GM21526 (cell line): ENCODE measurements at regions not wholly inside any gene's neighbourhood (a gene's known extent, or its start where the extent isn't known, plus 50 kb on each side); places are given as distances from the start of the nearest gene placed in this dataset.

Source experiments
- ATAC-seq: cut with Tn5 transposase; IDR thresholded peaks from one replicate; pipeline ENCODE4 v1.9.1; 2021; ENCODE audit warnings: moderate library complexity; ENCODE audit not compliant: unreplicated experiment, low FRiP score

- ATAC-seq = no peak
These were observed 463.0 kb downstream of the DHX35 start for GRCh38 chr20:39424962-39425678.

GRCh38 chr20:39421571-39422105, 459.5 kb downstream of the DHX35 start:
- no peak for ATAC-seq

- ATAC-seq = no peak
These were observed 449.9 kb downstream of the DHX35 start for GRCh38 chr20:39412091-39412490.

- ATAC-seq = no peak
These were observed 437.3 kb downstream of the DHX35 start for GRCh38 chr20:39399463-39399862.

- ATAC-seq = no peak
These were observed 436.5 kb downstream of the DHX35 start for GRCh38 chr20:39398656-39399055.

GRCh38 chr20:39397646-39398045, 435.5 kb downstream of the DHX35 start:
- no peak for ATAC-seq

GRCh38 chr20:39395478-39396291, 433.5 kb downstream of the DHX35 start:
- no peak for ATAC-seq

- ATAC-seq = no peak
These were observed 432.3 kb downstream of the DHX35 start for GRCh38 chr20:39394461-39394860.

- no peak for ATAC-seq
These were observed 428.0 kb downstream of the DHX35 start for GRCh38 chr20:39390186-39390585.

- ATAC-seq = no peak
These were observed 419.5 kb downstream of the DHX35 start for GRCh38 chr20:39381595-39381994.

GRCh38 chr20:39378776-39379175, 416.6 kb downstream of the DHX35 start:
- no peak for ATAC-seq

- no peak for ATAC-seq
These were observed 414.6 kb downstream of the DHX35 start for GRCh38 chr20:39376788-39377187.

- ATAC-seq = no peak
These were observed 402.2 kb downstream of the DHX35 start for GRCh38 chr20:39364320-39364719.

GRCh38 chr20:39359981-39360620, 398.0 kb downstream of the DHX35 start:
- no peak for ATAC-seq

- ATAC-seq = peak; percentile 61
These were observed 395.9 kb downstream of the DHX35 start for GRCh38 chr20:39358052-39358451.

GRCh38 chr20:39356908-39357307, 394.8 kb downstream of the DHX35 start:
- no peak for ATAC-seq

GRCh38 chr20:39349240-39349639, 387.1 kb downstream of the DHX35 start:
- no peak for ATAC-seq

GRCh38 chr20:39347626-39348025, 385.5 kb downstream of the DHX35 start:
- no peak for ATAC-seq

- ATAC-seq = no peak
These were observed 380.3 kb downstream of the DHX35 start for GRCh38 chr20:39342463-39342862.

GRCh38 chr20:39338469-39339376, 376.6 kb downstream of the DHX35 start:
- peak; percentile 85 for ATAC-seq
